ENCODE measurements at regions not wholly inside any gene's neighbourhood (a gene's known extent, or its start where the extent isn't known, plus 50 kb on each side); places are given as distances from the start of the nearest gene placed in this dataset.

DNA sequence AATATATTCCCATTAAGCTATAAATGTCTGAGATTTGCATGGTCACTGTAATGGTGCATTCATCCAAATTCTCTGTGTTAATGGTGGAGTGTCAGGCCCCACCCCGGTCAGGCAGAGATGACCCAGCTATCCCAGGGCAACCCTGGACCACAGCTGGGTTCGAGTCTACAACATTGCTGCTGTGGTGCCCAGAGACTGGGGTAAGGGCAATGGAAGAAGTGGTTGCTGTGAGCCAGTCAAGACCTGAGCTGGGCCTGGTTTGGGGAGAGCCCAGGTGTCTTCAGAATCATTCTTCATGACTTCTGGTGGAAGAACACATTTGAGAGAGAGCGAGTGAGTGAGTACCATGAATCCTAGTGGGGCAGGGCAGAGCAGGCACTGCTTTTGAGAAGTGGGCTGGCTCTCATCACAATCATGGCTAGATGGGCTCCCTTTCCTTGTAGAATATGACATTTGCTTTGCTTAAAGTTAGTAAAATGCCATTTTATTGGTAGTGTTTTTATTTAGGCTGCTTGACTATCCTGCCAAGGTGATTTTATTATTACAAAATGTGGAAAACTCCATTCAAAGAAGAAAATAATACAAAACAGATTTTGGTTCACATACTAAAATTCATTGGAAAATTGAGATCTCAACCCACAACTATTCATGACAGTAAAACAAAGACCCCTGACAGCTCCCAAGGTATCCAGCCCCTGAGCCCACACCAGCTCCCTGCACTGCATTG lies 125.8 kb upstream of the SLC25A48 start:
- TF ChIP-seq, protein P1, sequence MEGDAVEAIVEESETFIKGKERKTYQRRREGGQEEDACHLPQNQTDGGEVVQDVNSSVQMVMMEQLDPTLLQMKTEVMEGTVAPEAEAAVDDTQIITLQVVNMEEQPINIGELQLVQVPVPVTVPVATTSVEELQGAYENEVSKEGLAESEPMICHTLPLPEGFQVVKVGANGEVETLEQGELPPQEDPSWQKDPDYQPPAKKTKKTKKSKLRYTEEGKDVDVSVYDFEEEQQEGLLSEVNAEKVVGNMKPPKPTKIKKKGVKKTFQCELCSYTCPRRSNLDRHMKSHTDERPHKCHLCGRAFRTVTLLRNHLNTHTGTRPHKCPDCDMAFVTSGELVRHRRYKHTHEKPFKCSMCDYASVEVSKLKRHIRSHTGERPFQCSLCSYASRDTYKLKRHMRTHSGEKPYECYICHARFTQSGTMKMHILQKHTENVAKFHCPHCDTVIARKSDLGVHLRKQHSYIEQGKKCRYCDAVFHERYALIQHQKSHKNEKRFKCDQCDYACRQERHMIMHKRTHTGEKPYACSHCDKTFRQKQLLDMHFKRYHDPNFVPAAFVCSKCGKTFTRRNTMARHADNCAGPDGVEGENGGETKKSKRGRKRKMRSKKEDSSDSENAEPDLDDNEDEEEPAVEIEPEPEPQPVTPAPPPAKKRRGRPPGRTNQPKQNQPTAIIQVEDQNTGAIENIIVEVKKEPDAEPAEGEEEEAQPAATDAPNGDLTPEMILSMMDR (IDR thresholded peaks at IDR 0.05; ENCODE audit: low read depth, low read length) = no peak
- no peak overlapping the region for H3K4me3 ChIP-seq (replicated peaks in 1 of 2; ENCODE audit: low read depth in 2 of 2, low read length in 2 of 2)
- no peak for DNase-seq (ENCODE audit: low read depth in 2 of 2)

- TF ChIP-seq, protein P1 (IDR thresholded peaks at IDR 0.05; ENCODE audit: low read depth, low read length) = no peak
- no peak for DNase-seq (ENCODE audit: low read depth in 2 of 2)
Observed at GRCh38 chr5:135707302-135707701, 127.2 kb upstream of the SLC25A48 start.

DNA sequence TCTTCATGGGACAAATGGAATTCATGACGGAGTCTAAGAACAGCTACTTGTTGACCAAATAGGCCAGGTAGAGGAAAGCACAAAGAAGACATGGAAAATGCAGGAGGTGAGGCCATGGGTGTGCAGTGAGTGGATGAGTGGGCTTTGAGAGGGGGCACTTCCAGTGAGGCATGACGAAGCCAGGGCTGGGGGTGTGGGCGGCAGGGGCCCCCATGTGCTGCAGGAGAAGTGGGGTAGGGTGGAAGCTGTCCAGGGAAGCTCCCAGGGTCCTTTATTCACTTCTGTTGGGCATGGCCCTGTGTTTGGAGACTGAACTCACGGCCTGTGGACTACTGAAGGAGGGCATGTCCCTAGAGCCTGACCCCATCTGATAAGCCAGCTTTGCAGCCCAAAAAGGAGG lies 127.6 kb upstream of the SLC25A48 start:
- no peak for DNase-seq (ENCODE audit: low read depth in 2 of 2)
- TF ChIP-seq, protein P1 (IDR thresholded peaks at IDR 0.05; ENCODE audit: low read depth, low read length) = no peak
- no peak overlapping the region for H3K4me3 ChIP-seq (replicated peaks in 1 of 2; ENCODE audit: low read depth in 2 of 2, low read length in 2 of 2)

More at GRCh38 chr5:135707302-135707701, 127.2 kb upstream of the SLC25A48 start:
- H3K4me3 ChIP-seq (replicated peaks in 1 of 2; ENCODE audit: low read depth in 2 of 2, low read length in 2 of 2) = no peak overlapping the region

DNA sequence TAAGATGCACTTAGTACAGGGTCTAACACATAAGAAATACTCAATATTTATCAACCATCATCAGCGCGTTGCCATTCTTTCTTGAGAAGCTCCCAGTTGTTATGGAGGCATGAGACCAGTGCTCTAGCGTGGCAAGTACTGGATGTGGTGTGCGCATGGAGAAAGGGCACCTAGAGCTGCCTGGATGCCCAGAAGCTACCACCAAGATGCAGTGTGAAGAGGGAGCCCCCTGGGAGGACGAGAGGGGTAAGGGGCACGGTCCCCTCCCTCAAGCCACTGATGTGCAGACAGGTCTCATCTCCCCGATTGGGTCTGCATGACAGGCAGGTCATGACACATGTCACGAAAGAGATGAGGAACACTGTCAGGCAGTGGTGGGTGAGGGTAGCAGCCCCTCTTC lies 127.7 kb upstream of the CXCL14 start:
- TF ChIP-seq, protein P1 (IDR thresholded peaks at IDR 0.05; ENCODE audit: low read depth, low read length) = no peak
- H3K4me3 ChIP-seq (replicated peaks in 1 of 2; ENCODE audit: low read depth in 2 of 2, low read length in 2 of 2) = no peak overlapping the region
- DNase-seq (ENCODE audit: low read depth in 2 of 2) = no peak

DNA sequence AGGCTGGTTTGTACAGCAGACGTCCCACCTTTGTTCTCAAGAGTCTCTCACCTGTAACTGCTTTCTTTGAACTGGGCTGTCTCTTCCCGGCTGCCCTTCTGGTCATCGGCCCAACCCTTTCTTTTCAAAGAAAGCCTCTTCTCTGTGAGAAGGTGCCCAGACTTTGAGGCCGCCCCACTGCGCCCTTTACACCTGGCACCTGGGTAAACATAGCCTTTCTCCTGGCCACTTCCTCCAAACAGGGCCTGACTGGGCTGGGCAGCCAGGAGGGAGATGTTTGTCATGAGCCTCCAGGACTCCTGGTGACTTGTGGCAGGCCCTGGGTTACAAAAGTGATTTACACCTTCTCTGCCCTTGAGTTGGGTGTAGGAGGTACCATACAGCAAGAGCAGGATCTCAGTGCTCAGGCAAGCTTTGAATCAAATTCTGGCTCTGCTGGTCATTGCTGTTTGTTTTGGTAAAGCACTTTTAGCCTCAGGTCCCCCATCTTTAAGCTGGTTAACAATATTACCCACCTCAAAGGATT lies 127.2 kb upstream of the CXCL14 start:
- no peak overlapping the region for H3K4me3 ChIP-seq (replicated peaks in 1 of 2; ENCODE audit: low read depth in 2 of 2, low read length in 2 of 2)
- TF ChIP-seq, protein P1 (IDR thresholded peaks at IDR 0.05; ENCODE audit: low read depth, low read length) = no peak
- DNase-seq (ENCODE audit: low read depth in 2 of 2) = no peak

GRCh38 chr5:135705141-135705631 lies 126.4 kb upstream of the CXCL14 start:
- peak in 1 of 2 donors; percentile 2 for DNase-seq (ENCODE audit: low read depth in 2 of 2)
- TF ChIP-seq, protein P1 (IDR thresholded peaks at IDR 0.05; ENCODE audit: low read depth, low read length) = no peak
- no peak overlapping the region for H3K4me3 ChIP-seq (replicated peaks in 1 of 2; ENCODE audit: low read depth in 2 of 2, low read length in 2 of 2)

All from cardiac fibroblast (primary cell).